GM23338 (cell line): ENCODE measurements at regions not wholly inside any gene's neighbourhood (a gene's known extent, or its start where the extent isn't known, plus 50 kb on each side); places are given as distances from the start of the nearest gene placed in this dataset.
A peak's percentile ranks its signal among the peaks of the same experiment; 100 is the strongest.

Source experiments
- ATAC-seq: fragments of 200-7000 bp; cut with Tn5 transposase; 3 replicates; pipeline ENCODE4 v1.9.1; 2020
- DNase-seq: peaks from one replicate; pipeline ENCODE4 v3.0.0-alpha.2; 2015; ENCODE audit warnings: low spot score
- H2AFZ ChIP-seq: fragments of 200-600 bp; sonication (generic); 2 replicates; pipeline ENCODE4 v1.8.0; 2016; ENCODE audit warnings: antibody characterized with exemption, mild to moderate bottlenecking, moderate library complexity
- H3F3A ChIP-seq: fragments of 200-600 bp; sonication (generic); replicated peaks from 2 replicates; pipeline ENCODE4 v1.8.0; 2017; ENCODE audit warnings: antibody characterized with exemption, mixed run types, low read depth
- H3K27ac ChIP-seq: fragments of 200-600 bp; sonication (generic); 2 replicates; pipeline ENCODE4 v1.6.1; 2016; ENCODE audit warnings: low read depth
- H3K27me3 ChIP-seq: fragments of 200-600 bp; sonication (generic); 2 replicates; pipeline ENCODE4 v1.8.0; 2016; ENCODE audit warnings: mild to moderate bottlenecking, mixed run types, moderate library complexity; ENCODE audit not compliant: insufficient read depth
- H3K36me3 ChIP-seq: fragments of 200-600 bp; sonication (generic); 2 replicates; pipeline ENCODE4 v1.8.0; 2016; ENCODE audit warnings: mild to moderate bottlenecking; ENCODE audit not compliant: insufficient read depth
- H3K4me1 ChIP-seq: fragments of 200-600 bp; sonication (generic); 2 replicates; pipeline ENCODE4 v1.8.0; 2016; ENCODE audit warnings: mild to moderate bottlenecking, moderate library complexity; ENCODE audit not compliant: insufficient read depth
- H3K4me2 ChIP-seq: fragments of 200-600 bp; sonication (generic); 2 replicates; pipeline ENCODE4 v1.7.1; 2017; ENCODE audit warnings: mixed run types
- H3K4me3 ChIP-seq: fragments of 200-600 bp; sonication (generic); 2 replicates; pipeline ENCODE4 v1.6.1; 2016; ENCODE audit warnings: mixed run types
- H3K79me2 ChIP-seq: fragments of 200-600 bp; sonication (generic); replicated peaks from 2 replicates; pipeline ENCODE4 v1.8.0; 2017; ENCODE audit warnings: mild to moderate bottlenecking; ENCODE audit not compliant: insufficient read depth
- H3K9me2 ChIP-seq: fragments of 200-600 bp; sonication (generic); 2 replicates; pipeline ENCODE4 v1.8.0; 2017; ENCODE audit not compliant: insufficient read depth
- H4K20me1 ChIP-seq: fragments of 200-600 bp; sonication (generic); replicated peaks from 2 replicates; pipeline ENCODE4 v1.8.0; 2017; ENCODE audit warnings: mild to moderate bottlenecking; ENCODE audit not compliant: insufficient read depth
- H3K27ac Mint-ChIP-seq: 2 replicates; pipeline ENCODE4 v1.8.0; 2020; ENCODE audit warnings: inconsistent platforms, mild to moderate bottlenecking, moderate library complexity, mixed read lengths
- H3K27me3 Mint-ChIP-seq: 3 replicates; pipeline ENCODE4 v1.8.0; 2022; ENCODE audit warnings: low read depth, mild to moderate bottlenecking, moderate library complexity, mixed read lengths, inconsistent platforms; ENCODE audit not compliant: insufficient read depth, poor library complexity
- H3K36me3 Mint-ChIP-seq: 3 replicates; pipeline ENCODE4 v1.8.0; 2021; ENCODE audit warnings: low read depth, mild to moderate bottlenecking, inconsistent platforms, moderate library complexity, mixed read lengths
- H3K4me1 Mint-ChIP-seq: 3 replicates; pipeline ENCODE4 v1.8.0; 2020; ENCODE audit warnings: mild to moderate bottlenecking, inconsistent platforms, mixed read lengths
- H3K4me3 Mint-ChIP-seq: 3 replicates; pipeline ENCODE4 v1.8.0; 2021; ENCODE audit warnings: moderate library complexity, mild to moderate bottlenecking, inconsistent platforms, mixed read lengths
- H3K9me3 Mint-ChIP-seq: 3 replicates; pipeline ENCODE4 v1.8.0; 2020; ENCODE audit warnings: moderate library complexity, mild to moderate bottlenecking, inconsistent platforms, mixed read lengths
- CREB1 ChIP-seq: fragments of 250-450 bp; sonication (Bioruptor Pico); IDR thresholded peaks from 2 replicates; pipeline ENCODE4 v1.5.0; 2020; ENCODE audit warnings: low read depth, mild to moderate bottlenecking, moderate library complexity
- CTCF ChIP-seq, 2 experiments: fragments of 200-600 bp in 1 of 2; sonication (generic) in 1 of 2; conservative IDR thresholded peaks; 2 replicates each; pipeline versions ENCODE4 v1.5.1 to v1.6.1; 2016 to 2017; ENCODE audit warnings: antibody characterized with exemption in 2 of 2, low read depth in 2 of 2, mild to moderate bottlenecking in 2 of 2, moderate library complexity in 1 of 2
- EZH2 ChIP-seq: fragments of 200-600 bp; sonication (generic); IDR thresholded peaks from one replicate; pipeline ENCODE4 v1.8.0; 2017; ENCODE audit warnings: antibody characterized with exemption, mild to moderate bottlenecking, low read depth; ENCODE audit not compliant: unreplicated experiment
- NANOG ChIP-seq: IDR thresholded peaks from 2 replicates; pipeline ENCODE4 v1.6.1; 2016; ENCODE audit warnings: antibody characterized with exemption, borderline replicate concordance
- POLR2AphosphoS5 ChIP-seq: IDR thresholded peaks from 2 replicates; pipeline ENCODE4 v1.6.1; 2016; ENCODE audit warnings: antibody characterized with exemption, low read depth
- STAT1 ChIP-seq: IDR thresholded peaks from one replicate; pipeline ENCODE4 v1.6.1; 2016; ENCODE audit warnings: antibody characterized with exemption; ENCODE audit not compliant: unreplicated experiment
- ZNF114 ChIP-seq: fragments of 250-450 bp; sonication (Bioruptor Pico); IDR thresholded peaks from 2 replicates; pipeline ENCODE4 v1.5.0; 2020; ENCODE audit warnings: mild to moderate bottlenecking, moderate library complexity
- ZNF331 ChIP-seq: fragments of 250-450 bp; sonication (Bioruptor Pico); IDR thresholded peaks from 2 replicates; pipeline ENCODE4 v1.5.0; 2020; ENCODE audit warnings: low read depth, mild to moderate bottlenecking, moderate library complexity
- TF ChIP-seq, protein P1 (sequence below): IDR thresholded peaks from one replicate; pipeline ENCODE4 v1.6.1; 2018; ENCODE audit warnings: antibody characterized with exemption; ENCODE audit not compliant: unreplicated experiment
- TF ChIP-seq, protein P2 (sequence below): IDR thresholded peaks from 2 replicates; pipeline ENCODE4 v1.6.1; 2016; ENCODE audit warnings: antibody characterized with exemption
- TF ChIP-seq, protein P3 (sequence below): fragments of 250-450 bp; sonication (Bioruptor Pico); IDR thresholded peaks from 2 replicates; pipeline ENCODE4 v1.5.0; 2020; ENCODE audit warnings: mild to moderate bottlenecking, moderate library complexity

- TF ChIP-seq, protein P1, sequence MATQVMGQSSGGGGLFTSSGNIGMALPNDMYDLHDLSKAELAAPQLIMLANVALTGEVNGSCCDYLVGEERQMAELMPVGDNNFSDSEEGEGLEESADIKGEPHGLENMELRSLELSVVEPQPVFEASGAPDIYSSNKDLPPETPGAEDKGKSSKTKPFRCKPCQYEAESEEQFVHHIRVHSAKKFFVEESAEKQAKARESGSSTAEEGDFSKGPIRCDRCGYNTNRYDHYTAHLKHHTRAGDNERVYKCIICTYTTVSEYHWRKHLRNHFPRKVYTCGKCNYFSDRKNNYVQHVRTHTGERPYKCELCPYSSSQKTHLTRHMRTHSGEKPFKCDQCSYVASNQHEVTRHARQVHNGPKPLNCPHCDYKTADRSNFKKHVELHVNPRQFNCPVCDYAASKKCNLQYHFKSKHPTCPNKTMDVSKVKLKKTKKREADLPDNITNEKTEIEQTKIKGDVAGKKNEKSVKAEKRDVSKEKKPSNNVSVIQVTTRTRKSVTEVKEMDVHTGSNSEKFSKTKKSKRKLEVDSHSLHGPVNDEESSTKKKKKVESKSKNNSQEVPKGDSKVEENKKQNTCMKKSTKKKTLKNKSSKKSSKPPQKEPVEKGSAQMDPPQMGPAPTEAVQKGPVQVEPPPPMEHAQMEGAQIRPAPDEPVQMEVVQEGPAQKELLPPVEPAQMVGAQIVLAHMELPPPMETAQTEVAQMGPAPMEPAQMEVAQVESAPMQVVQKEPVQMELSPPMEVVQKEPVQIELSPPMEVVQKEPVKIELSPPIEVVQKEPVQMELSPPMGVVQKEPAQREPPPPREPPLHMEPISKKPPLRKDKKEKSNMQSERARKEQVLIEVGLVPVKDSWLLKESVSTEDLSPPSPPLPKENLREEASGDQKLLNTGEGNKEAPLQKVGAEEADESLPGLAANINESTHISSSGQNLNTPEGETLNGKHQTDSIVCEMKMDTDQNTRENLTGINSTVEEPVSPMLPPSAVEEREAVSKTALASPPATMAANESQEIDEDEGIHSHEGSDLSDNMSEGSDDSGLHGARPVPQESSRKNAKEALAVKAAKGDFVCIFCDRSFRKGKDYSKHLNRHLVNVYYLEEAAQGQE, result no peak
- TF ChIP-seq ZNF114 (CRISPR knock-in tag), result no peak
- TF ChIP-seq EZH2, result no peak
- no peak for TF ChIP-seq POLR2AphosphoS5
- TF ChIP-seq, protein P2, sequence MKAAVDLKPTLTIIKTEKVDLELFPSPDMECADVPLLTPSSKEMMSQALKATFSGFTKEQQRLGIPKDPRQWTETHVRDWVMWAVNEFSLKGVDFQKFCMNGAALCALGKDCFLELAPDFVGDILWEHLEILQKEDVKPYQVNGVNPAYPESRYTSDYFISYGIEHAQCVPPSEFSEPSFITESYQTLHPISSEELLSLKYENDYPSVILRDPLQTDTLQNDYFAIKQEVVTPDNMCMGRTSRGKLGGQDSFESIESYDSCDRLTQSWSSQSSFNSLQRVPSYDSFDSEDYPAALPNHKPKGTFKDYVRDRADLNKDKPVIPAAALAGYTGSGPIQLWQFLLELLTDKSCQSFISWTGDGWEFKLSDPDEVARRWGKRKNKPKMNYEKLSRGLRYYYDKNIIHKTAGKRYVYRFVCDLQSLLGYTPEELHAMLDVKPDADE, result no peak
- no peak for TF ChIP-seq NANOG
Measured at GRCh38 chr5:89883967-89884366, 525.6 kb downstream of the CETN3 start (continued).

- H3K27ac Mint-ChIP-seq, result peak overlapping the region; percentile 42; the same call in 1 of the 2 replicates
- H3K9me2 ChIP-seq, result no peaks in the 10 kb centered on the region
- H3K4me1 Mint-ChIP-seq, result peaks cover 9% of the 10 kb centered on the region; the same call in 2 of the 3 replicates
- H3K4me3 ChIP-seq, result no peak overlapping the region
- H3K36me3 ChIP-seq, result no peaks in the 10 kb centered on the region
- H2AFZ ChIP-seq, result 0 out of 2 replicates have a peak overlapping the region, but pooled peaks have one; percentile 2
- H3F3A ChIP-seq, result no peaks in the 10 kb centered on the region
- H3K9me3 Mint-ChIP-seq, result no peaks in the 10 kb centered on the region
- no peaks in the 10 kb centered on the region for H3K79me2 ChIP-seq
- no peaks in the 10 kb centered on the region for H3K27me3 Mint-ChIP-seq
- no peak overlapping the region for H3K4me3 Mint-ChIP-seq
- no peaks in the 10 kb centered on the region for H3K4me1 ChIP-seq
- DNase-seq, result peak; percentile 4
- no peaks in the 10 kb centered on the region for H3K27me3 ChIP-seq
- H3K4me2 ChIP-seq, result no peak overlapping the region
- ATAC-seq, result no peak
- H4K20me1 ChIP-seq, result no peaks in the 10 kb centered on the region
- no peak overlapping the region for H3K27ac ChIP-seq
- no peaks in the 10 kb centered on the region for H3K36me3 Mint-ChIP-seq
- no peak for TF ChIP-seq POLR2AphosphoS5
- no peak for TF ChIP-seq CREB1
- TF ChIP-seq STAT1, result no peak
- TF ChIP-seq, protein P3, sequence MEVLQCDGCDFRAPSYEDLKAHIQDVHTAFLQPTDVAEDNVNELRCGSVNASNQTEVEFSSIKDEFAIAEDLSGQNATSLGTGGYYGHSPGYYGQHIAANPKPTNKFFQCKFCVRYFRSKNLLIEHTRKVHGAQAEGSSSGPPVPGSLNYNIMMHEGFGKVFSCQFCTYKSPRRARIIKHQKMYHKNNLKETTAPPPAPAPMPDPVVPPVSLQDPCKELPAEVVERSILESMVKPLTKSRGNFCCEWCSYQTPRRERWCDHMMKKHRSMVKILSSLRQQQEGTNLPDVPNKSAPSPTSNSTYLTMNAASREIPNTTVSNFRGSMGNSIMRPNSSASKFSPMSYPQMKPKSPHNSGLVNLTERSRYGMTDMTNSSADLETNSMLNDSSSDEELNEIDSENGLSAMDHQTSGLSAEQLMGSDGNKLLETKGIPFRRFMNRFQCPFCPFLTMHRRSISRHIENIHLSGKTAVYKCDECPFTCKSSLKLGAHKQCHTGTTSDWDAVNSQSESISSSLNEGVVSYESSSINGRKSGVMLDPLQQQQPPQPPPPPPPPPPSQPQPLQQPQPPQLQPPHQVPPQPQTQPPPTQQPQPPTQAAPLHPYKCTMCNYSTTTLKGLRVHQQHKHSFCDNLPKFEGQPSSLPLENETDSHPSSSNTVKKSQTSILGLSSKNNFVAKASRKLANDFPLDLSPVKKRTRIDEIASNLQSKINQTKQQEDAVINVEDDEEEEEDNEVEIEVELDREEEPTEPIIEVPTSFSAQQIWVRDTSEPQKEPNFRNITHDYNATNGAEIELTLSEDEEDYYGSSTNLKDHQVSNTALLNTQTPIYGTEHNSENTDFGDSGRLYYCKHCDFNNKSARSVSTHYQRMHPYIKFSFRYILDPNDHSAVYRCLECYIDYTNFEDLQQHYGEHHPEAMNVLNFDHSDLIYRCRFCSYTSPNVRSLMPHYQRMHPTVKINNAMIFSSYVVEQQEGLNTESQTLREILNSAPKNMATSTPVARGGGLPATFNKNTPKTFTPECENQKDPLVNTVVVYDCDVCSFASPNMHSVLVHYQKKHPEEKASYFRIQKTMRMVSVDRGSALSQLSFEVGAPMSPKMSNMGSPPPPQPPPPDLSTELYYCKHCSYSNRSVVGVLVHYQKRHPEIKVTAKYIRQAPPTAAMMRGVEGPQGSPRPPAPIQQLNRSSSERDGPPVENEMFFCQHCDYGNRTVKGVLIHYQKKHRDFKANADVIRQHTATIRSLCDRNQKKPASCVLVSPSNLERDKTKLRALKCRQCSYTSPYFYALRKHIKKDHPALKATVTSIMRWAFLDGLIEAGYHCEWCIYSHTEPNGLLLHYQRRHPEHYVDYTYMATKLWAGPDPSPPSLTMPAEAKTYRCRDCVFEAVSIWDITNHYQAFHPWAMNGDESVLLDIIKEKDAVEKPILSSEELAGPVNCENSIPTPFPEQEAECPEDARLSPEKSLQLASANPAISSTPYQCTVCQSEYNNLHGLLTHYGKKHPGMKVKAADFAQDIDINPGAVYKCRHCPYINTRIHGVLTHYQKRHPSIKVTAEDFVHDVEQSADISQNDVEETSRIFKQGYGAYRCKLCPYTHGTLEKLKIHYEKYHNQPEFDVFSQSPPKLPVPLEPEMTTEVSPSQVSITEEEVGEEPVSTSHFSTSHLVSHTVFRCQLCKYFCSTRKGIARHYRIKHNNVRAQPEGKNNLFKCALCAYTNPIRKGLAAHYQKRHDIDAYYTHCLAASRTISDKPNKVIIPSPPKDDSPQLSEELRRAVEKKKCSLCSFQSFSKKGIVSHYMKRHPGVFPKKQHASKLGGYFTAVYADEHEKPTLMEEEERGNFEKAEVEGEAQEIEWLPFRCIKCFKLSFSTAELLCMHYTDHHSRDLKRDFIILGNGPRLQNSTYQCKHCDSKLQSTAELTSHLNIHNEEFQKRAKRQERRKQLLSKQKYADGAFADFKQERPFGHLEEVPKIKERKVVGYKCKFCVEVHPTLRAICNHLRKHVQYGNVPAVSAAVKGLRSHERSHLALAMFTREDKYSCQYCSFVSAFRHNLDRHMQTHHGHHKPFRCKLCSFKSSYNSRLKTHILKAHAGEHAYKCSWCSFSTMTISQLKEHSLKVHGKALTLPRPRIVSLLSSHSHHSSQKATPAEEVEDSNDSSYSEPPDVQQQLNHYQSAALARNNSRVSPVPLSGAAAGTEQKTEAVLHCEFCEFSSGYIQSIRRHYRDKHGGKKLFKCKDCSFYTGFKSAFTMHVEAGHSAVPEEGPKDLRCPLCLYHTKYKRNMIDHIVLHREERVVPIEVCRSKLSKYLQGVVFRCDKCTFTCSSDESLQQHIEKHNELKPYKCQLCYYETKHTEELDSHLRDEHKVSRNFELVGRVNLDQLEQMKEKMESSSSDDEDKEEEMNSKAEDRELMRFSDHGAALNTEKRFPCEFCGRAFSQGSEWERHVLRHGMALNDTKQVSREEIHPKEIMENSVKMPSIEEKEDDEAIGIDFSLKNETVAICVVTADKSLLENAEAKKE, result no peak
- TF ChIP-seq NANOG, result no peak
- no peak for TF ChIP-seq ZNF331
- no peak for TF ChIP-seq CTCF (conservative IDR thresholded peaks at IDR 0.05; ENCODE audit: low read depth in 2 of 2)
- no peak for TF ChIP-seq EZH2
Measured at GRCh38 chr5:89878140-89879132, 531.1 kb downstream of the CETN3 start.
